Spleen (tissue), 7 donors: ENCODE measurements at regions not wholly inside any gene's neighbourhood (a gene's known extent, or its start where the extent isn't known, plus 50 kb on each side); places are given as distances from the start of the nearest gene placed in this dataset.

Source experiments
- POLR2AphosphoS5 ChIP-seq, 3 donors: sonication (generic); formaldehyde crosslinking; IDR thresholded peaks; one replicate each; pipeline ENCODE4 v1.5.1; 2017; ENCODE audit warnings: antibody characterized with exemption in 3 of 3
- TF ChIP-seq, protein P1 (sequence below), 11 experiments: fragments of 200-600 bp in 7 of 11; fragments of 450-650 bp in 4 of 11; sonication (generic) in 4 of 11; IDR thresholded peaks in 8 of 11; conservative IDR thresholded peaks in 3 of 11; 1 replicate in 7 of 11; 2 replicates in 4 of 11; pipeline versions ENCODE4 v1.4.0 to v1.8.0; 2016 to 2021; ENCODE audit warnings: antibody characterized with exemption in 11 of 11, inconsistent platforms in 4 of 11, mild to moderate bottlenecking in 1 of 11
- donor health status: DM: no; HTN: no; CAD: no; lungs with moderate emphysema.
- donor health status: DM: no; HTN: no; CAD: no.
- donor health status: DM: no; HTN: no; CAD: no.

DNA sequence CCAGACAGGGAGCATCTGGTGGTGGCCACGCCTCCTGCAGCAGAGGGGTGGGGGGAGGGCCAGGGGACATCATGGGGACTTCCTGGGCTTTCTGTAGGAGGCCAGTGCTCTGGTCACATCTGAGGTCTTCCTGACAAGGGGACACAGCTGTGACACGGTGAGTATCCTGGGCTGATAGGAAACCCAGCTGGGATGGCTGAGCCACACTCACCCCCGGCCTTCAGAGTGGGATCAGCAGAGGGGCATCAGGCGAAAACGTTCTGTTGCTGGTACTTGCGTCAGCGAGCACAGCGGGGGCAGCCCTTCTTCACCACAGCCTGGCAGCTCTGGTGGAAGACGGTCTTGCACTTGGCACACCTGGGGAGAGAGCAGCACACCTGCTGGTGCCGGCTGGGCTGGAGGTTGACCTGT lies 122.9 kb upstream of the SMURF2 start:
- no peak for TF ChIP-seq POLR2AphosphoS5 (IDR thresholded peaks at IDR 0.05)
- TF ChIP-seq, protein P1, sequence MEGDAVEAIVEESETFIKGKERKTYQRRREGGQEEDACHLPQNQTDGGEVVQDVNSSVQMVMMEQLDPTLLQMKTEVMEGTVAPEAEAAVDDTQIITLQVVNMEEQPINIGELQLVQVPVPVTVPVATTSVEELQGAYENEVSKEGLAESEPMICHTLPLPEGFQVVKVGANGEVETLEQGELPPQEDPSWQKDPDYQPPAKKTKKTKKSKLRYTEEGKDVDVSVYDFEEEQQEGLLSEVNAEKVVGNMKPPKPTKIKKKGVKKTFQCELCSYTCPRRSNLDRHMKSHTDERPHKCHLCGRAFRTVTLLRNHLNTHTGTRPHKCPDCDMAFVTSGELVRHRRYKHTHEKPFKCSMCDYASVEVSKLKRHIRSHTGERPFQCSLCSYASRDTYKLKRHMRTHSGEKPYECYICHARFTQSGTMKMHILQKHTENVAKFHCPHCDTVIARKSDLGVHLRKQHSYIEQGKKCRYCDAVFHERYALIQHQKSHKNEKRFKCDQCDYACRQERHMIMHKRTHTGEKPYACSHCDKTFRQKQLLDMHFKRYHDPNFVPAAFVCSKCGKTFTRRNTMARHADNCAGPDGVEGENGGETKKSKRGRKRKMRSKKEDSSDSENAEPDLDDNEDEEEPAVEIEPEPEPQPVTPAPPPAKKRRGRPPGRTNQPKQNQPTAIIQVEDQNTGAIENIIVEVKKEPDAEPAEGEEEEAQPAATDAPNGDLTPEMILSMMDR (IDR thresholded peaks at IDR 0.05 in 8 of 11, conservative IDR thresholded peaks at IDR 0.05 in 3 of 11), result no peak
